Right ventricle myocardium inferior (tissue), 1 donor: ENCODE measurements at regions not wholly inside any gene's neighbourhood (a gene's known extent, or its start where the extent isn't known, plus 50 kb on each side); places are given as distances from the start of the nearest gene placed in this dataset.
"Not testable (repeated sequence)": the region's sequence is repeated elsewhere in the genome, so short reads cannot be mapped to it uniquely, and the experiment has no call there.

Experiments used
- ATAC-seq: fragments of 200-7000 bp; cut with Tn5 transposase; one replicate; pipeline ENCODE4 v1.9.1; 2020; ENCODE audit warnings: mild to moderate bottlenecking, moderate library complexity
- DNase-seq: peaks from one replicate; pipeline ENCODE4 v3.0.0; 2021; ENCODE audit errors: missing footprints
- intact Hi-C: fragments of 100-400 bp; cut with DNase I; formaldehyde crosslinking; loops from one replicate; pipeline ENCODE4 v1.11.0; 2022
- donor health status: DM: no; HTN: yes; CAD: no; lungs with severe emphysema.

DNA sequence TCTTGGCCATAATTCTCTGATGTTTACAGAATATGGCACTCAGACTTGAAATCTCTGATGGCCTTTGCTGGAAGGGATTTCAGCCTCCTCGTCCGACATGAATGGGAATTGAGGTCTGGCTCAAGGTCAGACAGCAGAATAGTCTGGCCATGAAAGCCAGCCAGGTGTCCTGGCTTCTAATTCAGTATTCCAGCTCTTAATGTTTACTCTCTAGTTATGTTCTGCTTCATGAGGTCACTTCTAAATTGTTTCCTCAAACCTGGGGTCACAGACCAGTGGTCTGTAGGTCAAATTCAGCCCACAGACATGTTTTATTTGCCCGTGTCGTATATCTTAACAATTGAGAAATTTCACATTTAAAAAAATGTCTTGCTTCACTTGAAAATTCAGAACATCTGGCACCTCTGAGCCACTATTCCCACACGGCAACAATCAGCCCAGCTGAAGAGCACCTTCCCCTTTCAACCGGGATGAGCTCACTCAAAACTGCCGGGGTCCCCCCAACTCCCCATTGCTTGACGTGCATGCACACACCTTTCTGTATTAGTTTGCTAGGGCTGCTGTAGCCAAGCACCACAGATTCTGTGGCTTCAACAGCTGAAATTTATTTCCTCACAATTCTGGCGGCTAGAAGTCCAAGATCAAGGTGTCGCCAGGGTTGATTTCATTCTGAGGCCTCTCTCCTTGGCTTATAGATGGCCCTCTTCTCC lies 243.5 kb downstream of the ENC1 start:
- DNase-seq (no peak), ATAC-seq (no peak)
- intact Hi-C loops: no loop called here

- intact Hi-C loops: no loop called here
- peak; percentile 60 for ATAC-seq
Measured at GRCh38 chr5:74394916-74395880, 245.3 kb downstream of the ENC1 start.

GRCh38 chr5:74394528-74394915 lies 246.0 kb downstream of the ENC1 start:
- no peak for DNase-seq
- intact Hi-C loops: no loop called here
- ATAC-seq: peak; percentile 15

More at GRCh38 chr5:74394916-74395880, 245.3 kb downstream of the ENC1 start:
- no peak for DNase-seq

DNA sequence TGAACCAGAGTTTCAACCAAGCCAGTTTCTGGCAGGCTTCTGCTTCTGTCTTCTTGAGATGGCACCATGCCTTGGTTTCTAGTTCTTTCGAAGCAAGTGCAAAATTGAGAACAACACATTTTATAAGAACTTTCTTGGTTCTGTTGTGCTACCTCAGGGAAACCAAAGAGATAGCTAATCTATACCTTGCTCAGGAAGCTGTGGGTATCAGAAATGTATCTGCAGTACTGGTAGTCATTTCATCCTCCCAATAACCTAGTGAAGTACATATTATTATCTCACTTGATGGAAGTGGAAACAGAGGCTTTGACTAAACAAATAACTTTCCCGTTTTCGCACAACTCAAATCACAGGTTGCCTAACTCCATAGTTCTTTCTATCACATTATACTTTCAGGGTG lies 246.6 kb downstream of the ENC1 start:
- intact Hi-C loops: no loop called here
- DNase-seq: no peak
- no peak for ATAC-seq

GRCh38 chr5:74392711-74393351 lies 247.7 kb downstream of the ENC1 start:
- intact Hi-C loops: no loop called here
- DNase-seq: no peak
- ATAC-seq: peak; percentile 8

DNA sequence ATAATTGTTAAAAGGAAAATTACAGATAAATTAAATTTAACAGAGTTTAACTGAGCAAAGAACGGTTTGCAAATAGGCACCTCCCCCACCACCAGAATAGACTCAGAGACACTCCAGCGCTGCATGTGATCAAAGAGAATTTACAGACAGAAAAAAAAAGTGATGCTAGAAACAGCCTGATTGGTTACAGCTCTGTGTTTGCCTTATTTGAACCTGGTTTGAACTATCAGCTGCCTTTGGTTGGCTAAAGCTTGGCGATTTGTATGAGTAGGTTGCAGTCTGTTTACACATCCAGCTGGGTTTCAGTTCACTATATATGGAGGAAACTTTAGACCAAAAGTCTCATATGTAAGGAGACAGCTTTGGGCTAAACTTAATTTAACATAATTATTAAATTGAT lies 249.1 kb downstream of the ENC1 start:
- no peak for ATAC-seq
- DNase-seq: no peak
- intact Hi-C loops: no loop called here

- intact Hi-C loops: no loop called here
- DNase-seq: no peak
- no peak for ATAC-seq
Measured at GRCh38 chr5:74390822-74391221, 249.7 kb downstream of the ENC1 start.

DNA sequence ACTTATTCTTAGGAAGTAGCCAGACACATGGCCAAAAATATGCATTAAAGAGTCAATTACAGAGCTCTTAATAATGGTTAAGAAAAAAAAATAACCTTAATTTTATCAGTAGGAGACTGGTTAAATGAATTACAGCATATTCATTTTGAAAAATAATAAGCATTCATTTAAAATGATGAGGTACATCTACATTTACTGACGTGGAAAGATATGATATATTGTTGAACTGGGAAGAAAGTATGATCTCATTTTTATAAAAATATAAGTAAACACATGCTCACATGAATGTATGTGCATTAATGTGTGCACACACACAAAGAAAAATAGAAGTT lies 250.3 kb downstream of the ENC1 start:
- ATAC-seq: no peak
- intact Hi-C loops: no loop called here

GRCh38 chr5:74389531-74390305 lies 250.8 kb downstream of the ENC1 start:
- no peak for DNase-seq
- intact Hi-C loops: no loop called here
- no peak for ATAC-seq

More for the DNA sequence above, 250.3 kb downstream of the ENC1 start:
- no peak for DNase-seq

GRCh38 chr5:74388411-74388810 lies 252.1 kb downstream of the ENC1 start:
- DNase-seq, ATAC-seq, intact Hi-C loops: not testable (repeated sequence)

GRCh38 chr5:74386571-74387334 lies 253.8 kb downstream of the ENC1 start:
- intact Hi-C loops: no loop called here
- ATAC-seq (no peak), DNase-seq (no peak)

DNA sequence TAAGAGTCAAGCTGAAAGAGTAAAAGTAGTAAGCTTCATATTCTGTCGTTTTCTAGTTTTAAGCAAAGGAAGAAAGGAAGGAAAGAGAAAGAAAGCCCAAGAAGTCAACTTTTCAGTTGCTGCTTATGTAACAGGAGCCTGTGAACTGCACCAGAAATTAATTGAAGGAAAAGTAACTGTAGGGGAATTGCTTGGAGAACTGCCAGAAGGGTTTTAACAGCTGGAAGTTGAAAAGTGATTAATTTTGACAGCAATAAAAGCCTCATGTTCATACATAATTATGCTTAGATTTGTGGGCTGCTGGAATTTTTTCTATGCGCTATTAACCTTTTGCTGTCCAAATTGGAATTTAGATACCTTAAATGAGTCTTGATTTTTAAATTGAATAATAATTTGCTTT lies 255.7 kb downstream of the ENC1 start:
- ATAC-seq: no peak
- DNase-seq: no peak
- intact Hi-C loops: loop anchor here (5.0 kb wide), 1 partner anchor 257 kb away; the partner anchor contains the start of gene ENC1

GRCh38 chr5:74382987-74383593 lies 257.4 kb downstream of the ENC1 start:
- DNase-seq: no peak
- intact Hi-C loops: loop anchor here (5.0 kb wide), 1 partner anchor 259 kb away; the partner anchor contains the start of gene ENC1
- ATAC-seq: peak; percentile 78

GRCh38 chr5:74382123-74382855 lies 258.2 kb downstream of the ENC1 start:
- DNase-seq (no peak), ATAC-seq (no peak)
- intact Hi-C loops: loop anchor here (5.0 kb wide), 1 partner anchor 260 kb away; the partner anchor contains the start of gene ENC1

- DNase-seq (no peak), ATAC-seq (no peak)
- intact Hi-C loops: loop anchor here (5.0 kb wide), 1 partner anchor 262 kb away; the partner anchor contains the start of gene ENC1
Measured at GRCh38 chr5:74380193-74380592, 260.3 kb downstream of the ENC1 start.

DNA sequence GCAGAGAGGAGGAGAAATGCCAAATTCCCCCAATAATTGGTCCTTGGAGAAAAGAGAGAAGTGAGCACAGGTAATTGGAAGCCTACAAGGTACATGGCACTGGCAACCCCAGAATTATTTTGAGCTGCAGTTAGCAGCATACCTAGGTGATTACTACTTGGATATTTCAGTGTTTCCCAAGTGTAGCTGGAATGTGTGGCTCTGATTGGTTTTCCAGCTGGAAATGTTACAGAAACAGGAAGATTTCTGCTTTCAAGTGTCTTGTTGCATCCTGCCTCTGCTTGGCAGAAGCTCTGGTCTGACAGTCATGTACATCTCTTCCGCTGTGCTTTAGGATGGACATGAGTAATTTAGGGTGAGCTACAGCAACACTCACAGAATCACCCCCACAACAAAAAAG lies 262.1 kb downstream of the ENC1 start:
- intact Hi-C loops: no loop called here
- ATAC-seq: no peak

DNA sequence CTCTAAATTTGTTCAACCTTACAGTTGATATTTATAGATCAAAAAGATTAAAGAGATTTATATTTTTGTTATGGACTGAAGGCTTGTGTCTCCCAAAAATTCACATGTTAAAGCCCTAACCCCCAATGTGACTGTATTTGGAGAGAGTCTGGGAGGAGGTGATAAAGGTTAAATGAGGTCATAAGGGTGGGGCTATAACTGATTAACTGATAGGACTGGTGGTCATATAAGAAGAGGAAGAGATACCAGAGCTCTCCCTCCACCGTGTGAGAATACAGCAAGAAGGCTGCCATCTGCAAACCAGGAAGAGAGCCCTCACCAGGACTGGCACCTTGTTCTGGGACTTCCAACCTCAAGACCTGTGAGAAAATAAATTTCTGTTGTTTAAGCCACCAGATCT lies 264.3 kb downstream of the ENC1 start:
- ATAC-seq (no peak), DNase-seq (no peak)
- intact Hi-C loops: no loop called here

More for the DNA sequence above, 262.1 kb downstream of the ENC1 start:
- no peak for DNase-seq
